ENCODE measurements at regions not wholly inside any gene's neighbourhood (a gene's known extent, or its start where the extent isn't known, plus 50 kb on each side); places are given as distances from the start of the nearest gene placed in this dataset.

GRCh38 chr5:97918057-97918456, 735.0 kb upstream of the RIOK2 start:
- TF ChIP-seq EZH2 (IDR thresholded peaks at IDR 0.05; ENCODE audit: borderline replicate concordance, low read length): no peak
- TF ChIP-seq, protein P1, sequence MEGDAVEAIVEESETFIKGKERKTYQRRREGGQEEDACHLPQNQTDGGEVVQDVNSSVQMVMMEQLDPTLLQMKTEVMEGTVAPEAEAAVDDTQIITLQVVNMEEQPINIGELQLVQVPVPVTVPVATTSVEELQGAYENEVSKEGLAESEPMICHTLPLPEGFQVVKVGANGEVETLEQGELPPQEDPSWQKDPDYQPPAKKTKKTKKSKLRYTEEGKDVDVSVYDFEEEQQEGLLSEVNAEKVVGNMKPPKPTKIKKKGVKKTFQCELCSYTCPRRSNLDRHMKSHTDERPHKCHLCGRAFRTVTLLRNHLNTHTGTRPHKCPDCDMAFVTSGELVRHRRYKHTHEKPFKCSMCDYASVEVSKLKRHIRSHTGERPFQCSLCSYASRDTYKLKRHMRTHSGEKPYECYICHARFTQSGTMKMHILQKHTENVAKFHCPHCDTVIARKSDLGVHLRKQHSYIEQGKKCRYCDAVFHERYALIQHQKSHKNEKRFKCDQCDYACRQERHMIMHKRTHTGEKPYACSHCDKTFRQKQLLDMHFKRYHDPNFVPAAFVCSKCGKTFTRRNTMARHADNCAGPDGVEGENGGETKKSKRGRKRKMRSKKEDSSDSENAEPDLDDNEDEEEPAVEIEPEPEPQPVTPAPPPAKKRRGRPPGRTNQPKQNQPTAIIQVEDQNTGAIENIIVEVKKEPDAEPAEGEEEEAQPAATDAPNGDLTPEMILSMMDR (IDR thresholded peaks at IDR 0.05; ENCODE audit: low read length): no peak
- Histone ChIP-seq H3K9ac (ENCODE audit: low read length) (no peak overlapping the region), H3K27me3 (ENCODE audit: insufficient read depth, low read length) (no peaks in the 10 kb centered on the region), H3K79me2 (ENCODE audit: insufficient read depth, low read length) (no peaks in the 10 kb centered on the region), H4K20me1 (ENCODE audit: insufficient read depth, low read length) (no peaks in the 10 kb centered on the region), H3K9me3 (ENCODE audit: low read length) (no peaks in the 10 kb centered on the region), H3K4me2 (ENCODE audit: low read length) (no peak overlapping the region), H3K4me1 (ENCODE audit: insufficient read depth, low read length, severe bottlenecking) (no peaks in the 10 kb centered on the region), H2AFZ (ENCODE audit: low read length) (no peak overlapping the region), H3K36me3 (ENCODE audit: insufficient read depth, low read length) (no peaks in the 10 kb centered on the region), H3K9me2 (ENCODE audit: low read depth, low read length) (no peaks in the 10 kb centered on the region), H3K4me3 (ENCODE audit: low read depth, low read length, poor library complexity, severe bottlenecking) (no peak overlapping the region), H3K27ac (ENCODE audit: low read depth, low read length, poor library complexity, severe bottlenecking) (no peak overlapping the region), H3F3A (ENCODE audit: insufficient read depth, low read length) (no peaks in the 10 kb centered on the region)

- Histone ChIP-seq H3K36me3 (ENCODE audit: insufficient read depth, low read length) (no peaks in the 10 kb centered on the region), H3K4me1 (ENCODE audit: insufficient read depth, low read length, severe bottlenecking) (no peaks in the 10 kb centered on the region), H3K27me3 (ENCODE audit: insufficient read depth, low read length) (no peaks in the 10 kb centered on the region), H3K9me3 (ENCODE audit: low read length) (no peaks in the 10 kb centered on the region), H3F3A (ENCODE audit: insufficient read depth, low read length) (no peaks in the 10 kb centered on the region), H3K4me2 (ENCODE audit: low read length) (no peak overlapping the region), H3K9ac (ENCODE audit: low read length) (no peak overlapping the region), H3K9me2 (ENCODE audit: low read depth, low read length) (no peaks in the 10 kb centered on the region), H3K27ac (ENCODE audit: low read depth, low read length, poor library complexity, severe bottlenecking) (no peak overlapping the region), H3K79me2 (ENCODE audit: insufficient read depth, low read length) (no peaks in the 10 kb centered on the region), H2AFZ (ENCODE audit: low read length) (no peak overlapping the region), H3K4me3 (ENCODE audit: low read depth, low read length, poor library complexity, severe bottlenecking) (no peak overlapping the region), H4K20me1 (ENCODE audit: insufficient read depth, low read length) (no peaks in the 10 kb centered on the region)
- no peak for TF ChIP-seq EZH2 (IDR thresholded peaks at IDR 0.05; ENCODE audit: borderline replicate concordance, low read length)
- TF ChIP-seq, protein P1 (IDR thresholded peaks at IDR 0.05; ENCODE audit: low read length): no peak
These were observed 735.6 kb upstream of the RIOK2 start for GRCh38 chr5:97918620-97919019.

DNA sequence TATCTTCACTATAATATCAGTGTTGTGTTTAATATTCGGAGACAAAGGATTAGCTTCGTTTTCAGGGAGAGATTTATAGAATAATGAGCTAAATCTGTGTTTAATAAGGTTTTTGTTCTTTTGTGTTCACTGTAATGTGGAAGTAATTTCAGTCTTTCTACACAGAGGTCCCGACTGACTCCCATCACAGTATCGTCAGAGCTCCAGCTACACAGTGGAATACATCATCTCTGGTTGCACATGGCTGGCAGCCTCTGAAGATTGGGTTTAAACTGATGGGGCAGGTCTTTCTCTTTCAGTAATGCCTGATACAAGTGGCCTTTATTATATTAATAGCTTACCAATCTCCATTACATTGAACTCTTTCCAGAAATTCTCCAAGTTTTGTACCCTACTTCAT, 736.7 kb upstream of the RIOK2 start:
- no peaks in the 10 kb centered on the region for H3K9me3 ChIP-seq (ENCODE audit: low read length)
- H2AFZ ChIP-seq (ENCODE audit: low read length): no peak overlapping the region
- no peaks in the 10 kb centered on the region for H3F3A ChIP-seq (ENCODE audit: insufficient read depth, low read length)
- no peak for TF ChIP-seq EZH2 (IDR thresholded peaks at IDR 0.05; ENCODE audit: borderline replicate concordance, low read length)
- TF ChIP-seq, protein P1 (IDR thresholded peaks at IDR 0.05; ENCODE audit: low read length): no peak
- H3K9ac ChIP-seq (ENCODE audit: low read length): no peak overlapping the region
- no peak overlapping the region for H3K4me2 ChIP-seq (ENCODE audit: low read length)
- no peak overlapping the region for H3K4me3 ChIP-seq (ENCODE audit: low read depth, low read length, poor library complexity, severe bottlenecking)
- H3K79me2 ChIP-seq (ENCODE audit: insufficient read depth, low read length): no peaks in the 10 kb centered on the region
- no peaks in the 10 kb centered on the region for H3K27me3 ChIP-seq (ENCODE audit: insufficient read depth, low read length)
- H3K9me2 ChIP-seq (ENCODE audit: low read depth, low read length): no peaks in the 10 kb centered on the region
- H4K20me1 ChIP-seq (ENCODE audit: insufficient read depth, low read length): no peaks in the 10 kb centered on the region
- H3K4me1 ChIP-seq (ENCODE audit: insufficient read depth, low read length, severe bottlenecking): no peaks in the 10 kb centered on the region
- no peak overlapping the region for H3K27ac ChIP-seq (ENCODE audit: low read depth, low read length, poor library complexity, severe bottlenecking)
- no peaks in the 10 kb centered on the region for H3K36me3 ChIP-seq (ENCODE audit: insufficient read depth, low read length)

Data from OCI-LY1 (cell line).